ENCODE measurements at regions not wholly inside any gene's neighbourhood (a gene's known extent, or its start where the extent isn't known, plus 50 kb on each side); places are given as distances from the start of the nearest gene placed in this dataset.
"Not testable (repeated sequence)": the region's sequence is repeated elsewhere in the genome, so short reads cannot be mapped to it uniquely, and the experiment has no call there.

GRCh38 chr10:128205591-128205990 lies 79.4 kb upstream of the MKI67 start:
- peaks cover 10% of the 10 kb centered on the region for H3K27me3 ChIP-seq (ENCODE audit: insufficient read depth, low read depth, low read length)
- H3K4me2 ChIP-seq (ENCODE audit: low read length); H3K9me2 ChIP-seq (ENCODE audit: insufficient read depth, low read length); H3F3A ChIP-seq (ENCODE audit: insufficient read depth, low read length, poor library complexity, severe bottlenecking); H3K27ac ChIP-seq (ENCODE audit: low read length); H4K20me1 ChIP-seq (ENCODE audit: insufficient read depth); H3K9me3 ChIP-seq (ENCODE audit: low read length); H2AFZ ChIP-seq (ENCODE audit: low read depth, low read length); H3K79me2 ChIP-seq (replicated peaks; ENCODE audit: insufficient read depth, low read length); H3K36me3 ChIP-seq (ENCODE audit: insufficient read depth, low read length); H3K4me3 ChIP-seq (ENCODE audit: low read length); H3K9ac ChIP-seq (ENCODE audit: low read length): not testable (repeated sequence)

- no peaks in the 10 kb centered on the region for H3K79me2 ChIP-seq (replicated peaks; ENCODE audit: insufficient read depth, low read length)
- no peaks in the 10 kb centered on the region for H3K36me3 ChIP-seq (ENCODE audit: insufficient read depth, low read length)
- peaks cover 11% of the 10 kb centered on the region for H3K27me3 ChIP-seq (ENCODE audit: insufficient read depth, low read depth, low read length)
- H3F3A ChIP-seq (ENCODE audit: insufficient read depth, low read length, poor library complexity, severe bottlenecking) = no peaks in the 10 kb centered on the region
- no peak overlapping the region for H3K4me3 ChIP-seq (ENCODE audit: low read length)
- H3K9me2 ChIP-seq (ENCODE audit: insufficient read depth, low read length) = no peaks in the 10 kb centered on the region
- no peak overlapping the region for H3K4me2 ChIP-seq (ENCODE audit: low read length)
- H3K9ac ChIP-seq (ENCODE audit: low read length) = no peak overlapping the region
- no peak for TF ChIP-seq SMC3 (conservative IDR thresholded peaks at IDR 0.05; ENCODE audit: poor library complexity)
- TF ChIP-seq RAD21 (conservative IDR thresholded peaks at IDR 0.05) = no peak
- TF ChIP-seq MXI1 (conservative IDR thresholded peaks at IDR 0.05; ENCODE audit: poor library complexity, severe bottlenecking) = no peak
- no peak for TF ChIP-seq TAF1 (IDR thresholded peaks at IDR 0.05; ENCODE audit: low read depth)
- no peak for TF ChIP-seq CTCF (IDR thresholded peaks at IDR 0.05; ENCODE audit: poor library complexity, severe bottlenecking)
- TF ChIP-seq EZH2 (IDR thresholded peaks at IDR 0.05; ENCODE audit: borderline replicate concordance, insufficient read depth, low read length, poor library complexity, severe bottlenecking) = no peak
- no peak for TF ChIP-seq POLR2AphosphoS5 (IDR thresholded peaks at IDR 0.05)
- TF ChIP-seq REST (IDR thresholded peaks at IDR 0.05; ENCODE audit: borderline replicate concordance) = no peak
- TF ChIP-seq EP300 (conservative IDR thresholded peaks at IDR 0.05; ENCODE audit: poor library complexity, severe bottlenecking) = no peak
- no peaks in the 10 kb centered on the region for H4K20me1 ChIP-seq (ENCODE audit: insufficient read depth)
- no peaks in the 10 kb centered on the region for H3K9me3 ChIP-seq (ENCODE audit: low read length)
- no peak overlapping the region for H2AFZ ChIP-seq (ENCODE audit: low read depth, low read length)
- H3K27ac ChIP-seq (ENCODE audit: low read length) = no peak overlapping the region
These were observed 80.5 kb upstream of the MKI67 start for GRCh38 chr10:128206676-128207075.

- Histone ChIP-seq H3K4me2 (ENCODE audit: low read length) (no peak overlapping the region), H3K79me2 (replicated peaks; ENCODE audit: insufficient read depth, low read length) (no peaks in the 10 kb centered on the region), H3K9me2 (ENCODE audit: insufficient read depth, low read length) (no peaks in the 10 kb centered on the region), H3K36me3 (ENCODE audit: insufficient read depth, low read length) (no peaks in the 10 kb centered on the region), H4K20me1 (ENCODE audit: insufficient read depth) (no peaks in the 10 kb centered on the region), H3K9ac (ENCODE audit: low read length) (no peak overlapping the region), H3K4me3 (ENCODE audit: low read length) (peak overlapping the region; percentile 57), H3F3A (ENCODE audit: insufficient read depth, low read length, poor library complexity, severe bottlenecking) (no peaks in the 10 kb centered on the region), H2AFZ (ENCODE audit: low read depth, low read length) (no peak overlapping the region), H3K27me3 (ENCODE audit: insufficient read depth, low read depth, low read length) (peaks cover 11% of the 10 kb centered on the region), H3K27ac (ENCODE audit: low read length) (no peak overlapping the region), H3K9me3 (ENCODE audit: low read length) (no peaks in the 10 kb centered on the region)
- TF ChIP-seq RAD21 (conservative IDR thresholded peaks at IDR 0.05) (no peak), CTCF (IDR thresholded peaks at IDR 0.05; ENCODE audit: poor library complexity, severe bottlenecking) (no peak), SMC3 (conservative IDR thresholded peaks at IDR 0.05; ENCODE audit: poor library complexity) (no peak), REST (IDR thresholded peaks at IDR 0.05; ENCODE audit: borderline replicate concordance) (no peak), MXI1 (conservative IDR thresholded peaks at IDR 0.05; ENCODE audit: poor library complexity, severe bottlenecking) (no peak)
These were observed 83.6 kb upstream of the MKI67 start for GRCh38 chr10:128209862-128210214.
